Stomach (tissue), 8 donors: ENCODE measurements at regions not wholly inside any gene's neighbourhood (a gene's known extent, or its start where the extent isn't known, plus 50 kb on each side); places are given as distances from the start of the nearest gene placed in this dataset.

Experiments
- DNase-seq, 2 donors: peaks; one replicate each; pipeline versions ENCODE4 v3.0.0 to v3.0.0-alpha.2; 2013 to 2019
- H3K27ac ChIP-seq, 5 donors: fragments of 200-600 bp in 4 of 5; sonication (generic) in 4 of 5; one replicate each; pipeline ENCODE4 v1.5.1; 2013 to 2019; ENCODE audit warnings: mild to moderate bottlenecking in 1 of 5, moderate library complexity in 1 of 5
- H3K27me3 ChIP-seq, 3 donors: fragments of 200-600 bp; sonication (generic); one replicate each; pipeline ENCODE4 v1.5.1; 2017 to 2019; ENCODE audit warnings: mixed run types in 1 of 3
- H3K36me3 ChIP-seq, 4 donors: fragments of 200-600 bp; sonication (generic); 1 replicate in 3 of 4; 2 replicates in 1 of 4; pipeline ENCODE4 v1.5.1; 2016 to 2019
- H3K4me1 ChIP-seq, 4 donors: fragments of 200-600 bp; sonication (generic); one replicate each; pipeline ENCODE4 v1.5.1; 2016 to 2019
- H3K4me3 ChIP-seq, 4 donors: fragments of 200-600 bp; sonication (generic) in 3 of 4; one replicate each; pipeline ENCODE4 v1.5.1; 2016 to 2019; ENCODE audit warnings: mild to moderate bottlenecking in 1 of 4
- H3K9me3 ChIP-seq, 4 donors: fragments of 200-600 bp; sonication (generic); one replicate each; pipeline ENCODE4 v1.5.1; 2016 to 2019
- EP300 ChIP-seq: sonication (generic); formaldehyde crosslinking; IDR thresholded peaks from one replicate; pipeline ENCODE4 v1.6.1; 2017; ENCODE audit warnings: antibody characterized with exemption
- POLR2A ChIP-seq, 4 donors: fragments of 450-650 bp; IDR thresholded peaks; one replicate each; pipeline ENCODE4 v1.6.1; 2016; ENCODE audit warnings: antibody characterized with exemption in 4 of 4, control low read depth in 2 of 4, mild to moderate bottlenecking in 1 of 4, moderate library complexity in 1 of 4
- POLR2AphosphoS5 ChIP-seq, 3 donors: sonication (generic); formaldehyde crosslinking; IDR thresholded peaks; one replicate each; pipeline ENCODE4 v1.6.1; 2016; ENCODE audit warnings: antibody characterized with exemption in 3 of 3
- WGBS, 5 donors: extraction: QIAGEN DNeasy Blood & Tissue Kit in 3 of 5; methylation state at CpG; one replicate each; pipeline versions ENCODE4 v1.1.5 to v1.1.7; 2013 to 2018; 5-methylcytosine and 5-hydroxymethylcytosine counted together
- intact Hi-C: fragments of 100-400 bp; cut with DNase I; formaldehyde crosslinking; loops from one replicate; pipeline ENCODE4 v1.15.1; 2023; ENCODE audit warnings: low total_unique reads
- TF ChIP-seq, protein P1 (sequence below), 7 experiments: fragments of 450-650 bp in 4 of 7; fragments of 200-600 bp in 3 of 7; sonication (generic) in 3 of 7; IDR thresholded peaks; one replicate each; pipeline ENCODE4 v1.5.1; 2016 to 2019; ENCODE audit warnings: antibody characterized with exemption in 7 of 7, control low read depth in 2 of 7, mild to moderate bottlenecking in 1 of 7
- donor health status: healthy with polysubstance abuse.
- donor health status: Bipolar disorder and iron deficiency.
- donor health status: healthy.

DNA sequence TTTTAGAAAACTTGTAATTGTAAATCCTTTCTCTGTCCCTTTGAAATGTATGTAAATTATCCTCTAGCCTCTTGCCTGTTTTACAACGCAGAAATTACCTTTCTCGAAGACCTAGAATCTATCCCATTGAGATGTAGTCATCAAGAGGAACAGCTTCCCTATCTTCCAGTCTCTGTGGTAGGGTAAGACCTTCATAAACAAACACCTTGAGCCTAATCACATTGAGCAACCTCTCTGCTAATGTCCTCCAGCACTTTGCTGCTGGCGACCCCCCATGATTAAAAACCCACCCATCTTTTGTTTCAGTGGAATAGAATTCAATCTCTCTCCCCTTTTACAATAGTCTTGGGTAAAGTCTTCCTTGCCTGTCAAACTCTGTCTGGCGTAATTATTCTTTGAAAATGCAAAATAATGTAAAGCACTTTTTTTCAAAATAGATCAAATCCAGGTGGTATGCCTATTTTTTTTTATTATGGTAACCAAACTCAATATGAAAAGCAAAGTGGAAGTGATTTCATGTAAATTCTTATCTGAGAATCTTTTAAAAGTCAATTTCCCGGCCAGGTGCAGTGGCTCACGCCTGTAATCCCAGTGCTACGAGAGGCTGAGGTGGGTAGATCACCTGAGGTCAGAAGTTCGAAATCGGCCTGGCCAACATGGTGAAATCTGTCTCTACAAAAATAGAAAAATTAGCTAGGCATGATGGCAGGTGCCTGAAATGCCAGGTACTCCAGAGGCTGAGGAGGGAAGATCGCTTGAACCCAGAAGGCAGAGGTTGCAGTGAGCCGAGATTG, 237.9 kb downstream of the GRXCR1 start:
- Histone ChIP-seq H3K4me1 (peaks cover 0 to 9% (median 0%) of the 10 kb centered on the region in 4 donors), H3K27me3 (no peaks in the 10 kb centered on the region), H3K36me3 (no peaks in the 10 kb centered on the region), H3K4me3 (no peak overlapping the region), H3K27ac (no peak overlapping the region), H3K9me3 (no peaks in the 10 kb centered on the region)
- TF ChIP-seq, protein P1, sequence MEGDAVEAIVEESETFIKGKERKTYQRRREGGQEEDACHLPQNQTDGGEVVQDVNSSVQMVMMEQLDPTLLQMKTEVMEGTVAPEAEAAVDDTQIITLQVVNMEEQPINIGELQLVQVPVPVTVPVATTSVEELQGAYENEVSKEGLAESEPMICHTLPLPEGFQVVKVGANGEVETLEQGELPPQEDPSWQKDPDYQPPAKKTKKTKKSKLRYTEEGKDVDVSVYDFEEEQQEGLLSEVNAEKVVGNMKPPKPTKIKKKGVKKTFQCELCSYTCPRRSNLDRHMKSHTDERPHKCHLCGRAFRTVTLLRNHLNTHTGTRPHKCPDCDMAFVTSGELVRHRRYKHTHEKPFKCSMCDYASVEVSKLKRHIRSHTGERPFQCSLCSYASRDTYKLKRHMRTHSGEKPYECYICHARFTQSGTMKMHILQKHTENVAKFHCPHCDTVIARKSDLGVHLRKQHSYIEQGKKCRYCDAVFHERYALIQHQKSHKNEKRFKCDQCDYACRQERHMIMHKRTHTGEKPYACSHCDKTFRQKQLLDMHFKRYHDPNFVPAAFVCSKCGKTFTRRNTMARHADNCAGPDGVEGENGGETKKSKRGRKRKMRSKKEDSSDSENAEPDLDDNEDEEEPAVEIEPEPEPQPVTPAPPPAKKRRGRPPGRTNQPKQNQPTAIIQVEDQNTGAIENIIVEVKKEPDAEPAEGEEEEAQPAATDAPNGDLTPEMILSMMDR (IDR thresholded peaks at IDR 0.05): no peak
- TF ChIP-seq EP300 (no peak), POLR2AphosphoS5 (IDR thresholded peaks at IDR 0.05) (no peak), POLR2A (IDR thresholded peaks at IDR 0.05) (no peak)
- DNase-seq: no peak
- 80 to 90% (median 86%) methylated on average over 11 of the region's 11 CpGs for WGBS, 5 donors
- intact Hi-C loops: no loop called here

DNA sequence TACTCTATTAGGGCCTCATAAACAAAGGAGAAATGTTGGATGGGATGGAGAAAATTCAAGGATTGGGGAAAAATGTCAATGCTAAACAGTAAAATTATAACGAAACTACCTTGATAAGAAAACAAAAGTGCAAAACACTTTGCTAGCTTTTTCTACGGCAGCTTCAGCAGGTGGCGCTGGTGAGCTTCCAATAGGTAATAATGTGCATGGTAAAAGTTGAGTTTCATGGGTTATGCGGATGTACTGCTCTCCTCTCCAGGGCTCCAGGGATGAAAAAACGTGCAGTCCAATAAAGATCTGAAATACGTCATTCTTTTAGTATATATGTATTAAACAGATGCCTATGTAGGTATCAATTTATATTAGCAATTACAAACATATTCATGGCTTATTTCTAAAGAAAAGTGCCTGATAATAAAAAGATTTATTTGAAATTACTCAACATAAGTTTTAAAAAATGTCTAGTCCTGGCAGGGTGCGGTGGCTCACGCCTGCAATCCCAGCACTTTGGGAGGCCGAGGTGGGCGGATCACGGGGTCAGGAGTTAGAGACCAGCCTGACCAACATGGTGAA, 239.6 kb downstream of the GRXCR1 start:
- Histone ChIP-seq H3K4me3 (no peak overlapping the region), H3K9me3 (no peaks in the 10 kb centered on the region), H3K27ac (no peak overlapping the region), H3K27me3 (no peaks in the 10 kb centered on the region), H3K4me1 (peaks cover 0 to 9% (median 0%) of the 10 kb centered on the region in 4 donors), H3K36me3 (no peaks in the 10 kb centered on the region)
- WGBS, 5 donors: 34 to 38% (median 36%) methylated on average over 11 of the region's 11 CpGs
- TF ChIP-seq, protein P1 (IDR thresholded peaks at IDR 0.05): peak in 5 of 7 experiments; percentile 32 to 70 (median 57)
- TF ChIP-seq POLR2A (IDR thresholded peaks at IDR 0.05) (no peak), EP300 (no peak)
- peak; percentile 81 to 85 for DNase-seq
- intact Hi-C loops: no loop called here

DNA sequence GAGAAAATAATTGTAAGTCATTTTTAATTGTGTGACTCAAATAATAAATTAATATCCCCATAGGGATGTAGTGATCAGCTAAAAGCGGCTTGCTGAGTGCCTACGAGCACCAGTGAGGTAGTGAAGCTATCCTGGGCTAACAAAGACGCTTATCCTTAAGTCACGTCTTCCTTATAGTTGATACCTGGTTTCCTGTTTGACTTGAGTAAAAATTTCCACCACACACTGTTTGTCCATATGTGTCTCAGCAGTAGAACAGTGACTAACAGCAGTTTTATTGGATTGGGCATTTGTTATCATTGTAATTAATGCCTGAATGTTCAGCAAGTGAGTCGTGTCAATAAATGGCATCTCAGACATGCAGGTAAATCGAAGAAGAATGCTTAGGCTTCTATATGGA, 241.1 kb downstream of the GRXCR1 start:
- Histone ChIP-seq H3K27ac (no peak overlapping the region), H3K4me1 (peaks cover 0 to 9% (median 0%) of the 10 kb centered on the region in 4 donors), H3K4me3 (no peak overlapping the region), H3K36me3 (no peaks in the 10 kb centered on the region), H3K9me3 (no peaks in the 10 kb centered on the region), H3K27me3 (no peaks in the 10 kb centered on the region)
- intact Hi-C loops: no loop called here
- TF ChIP-seq EP300 (no peak), POLR2AphosphoS5 (IDR thresholded peaks at IDR 0.05) (no peak), POLR2A (IDR thresholded peaks at IDR 0.05) (no peak)
- TF ChIP-seq, protein P1 (IDR thresholded peaks at IDR 0.05): no peak
- 61 to 71% (median 68%) methylated on average over 6 of the region's 6 CpGs for WGBS, 5 donors
- no peak for DNase-seq

DNA sequence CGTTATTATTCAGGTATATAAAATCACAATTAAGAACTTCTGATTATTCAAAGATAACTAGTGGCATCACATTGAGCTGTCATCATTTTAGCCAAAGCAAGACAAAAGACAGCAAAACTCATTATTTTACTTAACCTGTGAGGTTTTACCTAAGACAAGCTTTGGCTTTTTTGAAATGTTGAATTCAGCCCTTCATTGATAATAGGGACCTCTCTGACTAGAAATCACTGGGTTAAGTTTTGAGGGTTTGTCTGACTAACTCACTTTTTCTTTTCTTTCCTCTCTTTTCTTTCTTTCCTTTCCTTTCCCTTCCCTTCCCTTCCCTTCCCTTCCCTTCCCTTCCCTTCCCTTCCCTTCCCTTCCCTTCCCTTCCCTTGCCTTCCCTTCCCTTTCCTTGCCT, 244.2 kb downstream of the GRXCR1 start:
- peaks cover 0 to 4% (median 0%) of the 10 kb centered on the region in 4 donors for H3K4me1 ChIP-seq
- H3K27me3 ChIP-seq: no peaks in the 10 kb centered on the region
- no peak overlapping the region for H3K4me3 ChIP-seq
- H3K36me3 ChIP-seq: no peaks in the 10 kb centered on the region
- WGBS, 5 donors: 36 to 63% (median 58%) methylated on average over 1 of the region's 1 CpG
- DNase-seq: no peak
- no peak for TF ChIP-seq EP300
- TF ChIP-seq POLR2AphosphoS5 (IDR thresholded peaks at IDR 0.05): no peak
- TF ChIP-seq POLR2A (IDR thresholded peaks at IDR 0.05): no peak
- TF ChIP-seq, protein P1 (IDR thresholded peaks at IDR 0.05): no peak
- peaks cover 0 to 9% (median 0%) of the 10 kb centered on the region in 4 donors for H3K9me3 ChIP-seq
- no peak overlapping the region for H3K27ac ChIP-seq
- intact Hi-C loops: no loop called here
